Calu3 (cell line): ENCODE measurements at regions not wholly inside any gene's neighbourhood (a gene's known extent, or its start where the extent isn't known, plus 50 kb on each side); places are given as distances from the start of the nearest gene placed in this dataset.

Experiments
- BruUV-seq: library from RNA; stranded (reverse); fragments of 400-500 nt; replicated peaks from 2 replicates; lab custom pipeline; 2021; lab: Mats Ljungman, UMichigan
- CTCF ChIA-PET: fragments of 300-600 bp; sonication (Branson Sonifier 250); formaldehyde crosslinking; loops from one replicate; lab custom pipeline; 2022; ENCODE audit warnings: antibody characterized with exemption; lab: Charles Lee
- DNase-seq: peaks from one replicate; pipeline ENCODE4 v3.0.0; 2022
- H3K27ac Mint-ChIP-seq: one replicate; pipeline ENCODE4 v1.8.0; 2022; ENCODE audit warnings: mixed read lengths; ENCODE audit not compliant: unreplicated experiment
- H3K27me3 Mint-ChIP-seq: one replicate; pipeline ENCODE4 v1.8.0; 2022; ENCODE audit warnings: mixed read lengths; ENCODE audit not compliant: unreplicated experiment
- H3K36me3 Mint-ChIP-seq: one replicate; pipeline ENCODE4 v1.8.0; 2022; ENCODE audit warnings: mild to moderate bottlenecking, moderate library complexity, mixed read lengths; ENCODE audit not compliant: insufficient read depth, unreplicated experiment
- H3K4me1 Mint-ChIP-seq: one replicate; pipeline ENCODE4 v1.8.0; 2022; ENCODE audit warnings: mild to moderate bottlenecking, low read depth, mixed read lengths; ENCODE audit not compliant: unreplicated experiment
- H3K4me3 Mint-ChIP-seq: one replicate; pipeline ENCODE4 v1.8.0; 2022; ENCODE audit warnings: mild to moderate bottlenecking, low read depth, moderate library complexity, mixed read lengths; ENCODE audit not compliant: unreplicated experiment
- H3K9me3 Mint-ChIP-seq: one replicate; pipeline ENCODE4 v1.8.0; 2022; ENCODE audit warnings: low read depth, mixed read lengths; ENCODE audit not compliant: unreplicated experiment
- CTCF ChIP-seq: fragments of 200-600 bp; IDR thresholded peaks from one replicate; pipeline ENCODE4 v1.8.0; 2022; ENCODE audit warnings: antibody characterized with exemption; ENCODE audit not compliant: unreplicated experiment
- intact Hi-C: fragments of 100-400 bp; cut with micrococcal nuclease; formaldehyde crosslinking; loops from one replicate; pipeline ENCODE4 v1.10.0; 2022; ENCODE audit not compliant: unreplicated experiment

- Mint-ChIP-seq H3K27ac (no peak overlapping the region), H3K4me1 (no peaks in the 10 kb centered on the region), H3K27me3 (no peaks in the 10 kb centered on the region), H3K36me3 (no peaks in the 10 kb centered on the region), H3K9me3 (peaks cover 5% of the 10 kb centered on the region), H3K4me3 (no peak overlapping the region)
- intact Hi-C loops = no loop called here
- CTCF ChIA-PET = no interaction called here
- no TSS peak for BruUV-seq
- DNase-seq = no peak
- no peak for TF ChIP-seq CTCF
Observed at GRCh38 chrX:23525531-23525930, 141.8 kb upstream of the PRDX4 start.

GRCh38 chrX:23540532-23540931 is 126.8 kb upstream of the PRDX4 start:
- Mint-ChIP-seq H3K4me1 (no peaks in the 10 kb centered on the region), H3K36me3 (no peaks in the 10 kb centered on the region), H3K27ac (no peak overlapping the region), H3K4me3 (no peak overlapping the region), H3K9me3 (no peaks in the 10 kb centered on the region), H3K27me3 (no peaks in the 10 kb centered on the region)
- intact Hi-C loops = no loop called here
- CTCF ChIA-PET = no interaction called here
- DNase-seq = no peak
- no peak for TF ChIP-seq CTCF
- BruUV-seq = no TSS peak

- Mint-ChIP-seq H3K4me1 (no peaks in the 10 kb centered on the region), H3K27ac (no peak overlapping the region), H3K27me3 (no peaks in the 10 kb centered on the region), H3K9me3 (no peaks in the 10 kb centered on the region), H3K36me3 (no peaks in the 10 kb centered on the region), H3K4me3 (no peak overlapping the region)
- intact Hi-C loops = no loop called here
- no TSS peak for BruUV-seq
- no peak for TF ChIP-seq CTCF
- CTCF ChIA-PET = interaction anchor here (1.0 kb wide), 1 partner anchor 8 kb away, joined by 3 read pairs; no protein-coding TSS in a partner anchor
- no peak for DNase-seq
Observed at GRCh38 chrX:23548164-23548563, 119.1 kb upstream of the PRDX4 start.

GRCh38 chrX:23552303-23552702 is 115.0 kb upstream of the PRDX4 start:
- DNase-seq = no peak
- CTCF ChIA-PET = no interaction called here
- BruUV-seq = no TSS peak
- no peak overlapping the region for H3K4me3 Mint-ChIP-seq
- no peaks in the 10 kb centered on the region for H3K36me3 Mint-ChIP-seq
- no peaks in the 10 kb centered on the region for H3K4me1 Mint-ChIP-seq
- no peaks in the 10 kb centered on the region for H3K9me3 Mint-ChIP-seq
- no peak overlapping the region for H3K27ac Mint-ChIP-seq
- intact Hi-C loops = loop anchor here (2.0 kb wide), 1 partner anchor 60 kb away; no protein-coding TSS in a partner anchor
- TF ChIP-seq CTCF = no peak
- H3K27me3 Mint-ChIP-seq = no peaks in the 10 kb centered on the region
